Midbrain (tissue), 1 donor: ENCODE measurements at regions not wholly inside any gene's neighbourhood (a gene's known extent, or its start where the extent isn't known, plus 50 kb on each side); places are given as distances from the start of the nearest gene placed in this dataset.

Source experiments
- DNase-seq: peaks from one replicate; lab custom pipeline; 2025; lab: John Stamatoyannopoulos, UW

- DNase-seq, result no peak
These were observed 274.3 kb upstream of the PPARGC1A start for GRCh38 chr4:24164054-24164693.

- DNase-seq, result no peak
These were observed 273.5 kb upstream of the PPARGC1A start for GRCh38 chr4:24163314-24163713.

GRCh38 chr4:24160358-24160757, 270.5 kb upstream of the PPARGC1A start:
- DNase-seq, result no peak

- no peak for DNase-seq
These were observed 268.2 kb upstream of the PPARGC1A start for GRCh38 chr4:24158031-24158430.

- no peak for DNase-seq
These were observed 260.2 kb upstream of the PPARGC1A start for GRCh38 chr4:24150034-24150433.

GRCh38 chr4:24146127-24146526, 256.3 kb upstream of the PPARGC1A start:
- DNase-seq, result no peak

- no peak for DNase-seq
These were observed 255.7 kb upstream of the PPARGC1A start for GRCh38 chr4:24145591-24145990.

- no peak for DNase-seq
These were observed 254.5 kb upstream of the PPARGC1A start for GRCh38 chr4:24144381-24144780.

GRCh38 chr4:24143741-24144140, 253.9 kb upstream of the PPARGC1A start:
- peak; percentile 43 for DNase-seq

- DNase-seq, result no peak
These were observed 252.0 kb upstream of the PPARGC1A start for GRCh38 chr4:24141836-24142235.

GRCh38 chr4:24140892-24141291, 251.0 kb upstream of the PPARGC1A start:
- no peak for DNase-seq

GRCh38 chr4:24137671-24138601, 248.1 kb upstream of the PPARGC1A start:
- DNase-seq, result no peak

- DNase-seq, result no peak
These were observed 242.3 kb upstream of the PPARGC1A start for GRCh38 chr4:24131954-24132673.

- DNase-seq, result no peak
These were observed 240.8 kb upstream of the PPARGC1A start for GRCh38 chr4:24130637-24131036.

GRCh38 chr4:24126776-24127175, 236.9 kb upstream of the PPARGC1A start:
- DNase-seq, result no peak

- DNase-seq, result no peak
These were observed 231.7 kb upstream of the PPARGC1A start for GRCh38 chr4:24121395-24122175.

GRCh38 chr4:24117975-24118374, 228.1 kb upstream of the PPARGC1A start:
- no peak for DNase-seq

- no peak for DNase-seq
These were observed 226.3 kb upstream of the PPARGC1A start for GRCh38 chr4:24116107-24116506.

GRCh38 chr4:24114919-24115500, 225.2 kb upstream of the PPARGC1A start:
- no peak for DNase-seq

GRCh38 chr4:24114444-24114843, 224.6 kb upstream of the PPARGC1A start:
- no peak for DNase-seq

- DNase-seq, result no peak
These were observed 222.6 kb upstream of the PPARGC1A start for GRCh38 chr4:24112466-24112865.
